Panc1 (cell line): ENCODE measurements at regions not wholly inside any gene's neighbourhood (a gene's known extent, or its start where the extent isn't known, plus 50 kb on each side); places are given as distances from the start of the nearest gene placed in this dataset.

Experiments
- ATAC-seq: fragments of 200-7000 bp; cut with Tn5 transposase; 2 replicates; pipeline ENCODE4 v1.9.1; 2020; ENCODE audit warnings: mild to moderate bottlenecking, moderate library complexity
- BruUV-seq: library from RNA; stranded (reverse); fragments of 400-500 nt; replicated peaks from 2 replicates; lab custom pipeline; 2021; lab: Mats Ljungman, UMichigan
- CTCF ChIA-PET: fragments of 300-600 bp; sonication (Branson Sonifier 250); formaldehyde crosslinking; loops from one replicate; lab custom pipeline; 2022; ENCODE audit warnings: antibody characterized with exemption; lab: Charles Lee
- POLR2A ChIA-PET: fragments of 300-600 bp; sonication (Branson Sonifier 250); formaldehyde crosslinking; loops from one replicate; lab custom pipeline; 2022; ENCODE audit warnings: antibody characterized with exemption; lab: Charles Lee
- DNase-seq: peaks from one replicate; pipeline ENCODE4 v3.0.0-alpha.2; 2010; ENCODE audit warnings: low read depth, low spot score
- H3K27ac ChIP-seq: 2 replicates; pipeline ENCODE4 v1.5.1; 2011; ENCODE audit warnings: mild to moderate bottlenecking, low read length, inconsistent platforms
- H3K27me3 ChIP-seq: fragments of 200-500 bp; sonication (Bioruptor generic); 2 replicates; pipeline ENCODE4 v1.6.0; 2014; ENCODE audit warnings: low read length, inconsistent platforms; ENCODE audit not compliant: control insufficient read depth, insufficient read depth
- H3K36me3 ChIP-seq: fragments of 200-500 bp; sonication (Bioruptor generic); 2 replicates; pipeline ENCODE4 v1.5.1; 2014; ENCODE audit warnings: inconsistent platforms, mild to moderate bottlenecking, low read length, moderate library complexity; ENCODE audit not compliant: control insufficient read depth, insufficient read depth
- H3K4me1 ChIP-seq: 2 replicates; pipeline ENCODE4 v1.5.1; 2011; ENCODE audit warnings: inconsistent platforms, mild to moderate bottlenecking, low read length, moderate library complexity; ENCODE audit not compliant: control insufficient read depth, insufficient read depth
- H3K4me3 ChIP-seq, 2 experiments: 2 replicates each; pipeline ENCODE4 v1.5.1; 2011 to 2012; ENCODE audit warnings: low read depth in 2 of 2, low read length in 2 of 2, mild to moderate bottlenecking in 2 of 2, inconsistent platforms in 1 of 2, moderate library complexity in 1 of 2
- H3K9me3 ChIP-seq: fragments of 200-500 bp; sonication (Bioruptor generic); 2 replicates; pipeline ENCODE4 v1.5.1; 2014; ENCODE audit warnings: low read depth, mild to moderate bottlenecking, inconsistent platforms, low read length, moderate library complexity; ENCODE audit not compliant: control insufficient read depth, insufficient read depth
- CTCF ChIP-seq: fragments of 450-650 bp; IDR thresholded peaks from 2 replicates; pipeline ENCODE4 v1.5.1; 2017; ENCODE audit warnings: mild to moderate bottlenecking
- POLR2AphosphoS5 ChIP-seq: IDR thresholded peaks from 2 replicates; pipeline ENCODE4 v1.6.1; 2012; ENCODE audit warnings: mild to moderate bottlenecking, low read depth, low read length, moderate library complexity
- REST ChIP-seq, 2 experiments: IDR thresholded peaks; 2 replicates each; pipeline ENCODE4 v1.6.1; 2011 to 2012; ENCODE audit warnings: low read depth in 2 of 2, control low read depth in 1 of 2, low read length in 1 of 2, mild to moderate bottlenecking in 1 of 2, moderate library complexity in 1 of 2; ENCODE audit not compliant: insufficient read depth in 1 of 2
- SIN3A ChIP-seq: IDR thresholded peaks from 2 replicates; pipeline ENCODE4 v1.6.1; 2012; ENCODE audit warnings: low read depth, mild to moderate bottlenecking, low read length, moderate library complexity, borderline replicate concordance; ENCODE audit not compliant: insufficient read depth
- TCF7L2 ChIP-seq: IDR thresholded peaks from 2 replicates; pipeline ENCODE4 v1.6.1; 2011; ENCODE audit warnings: mild to moderate bottlenecking, low read depth, low read length, inconsistent platforms
- in situ Hi-C: cut with HindIII; loops from 2 replicates; pipeline ENCODE4 v1.10.0; 2016; ENCODE audit warnings: low sequenced_read_pairs, low pct_unique_long_range_greater_than_20kb
- intact Hi-C: fragments of 100-400 bp; cut with micrococcal nuclease; formaldehyde crosslinking; loops from one replicate; pipeline ENCODE4 v1.10.0; 2022; ENCODE audit not compliant: unreplicated experiment

- intact Hi-C loops (no loop called here), in situ Hi-C loops (no loop called here)
- no peaks in the 10 kb centered on the region for H3K27me3 ChIP-seq
- BruUV-seq: no TSS peak
- no peaks in the 10 kb centered on the region for H3K4me1 ChIP-seq
- ChIA-PET POLR2A (no interaction called here), CTCF (no interaction called here)
- DNase-seq (no peak), ATAC-seq (no peak)
- no peaks in the 10 kb centered on the region for H3K9me3 ChIP-seq
- no peak overlapping the region for H3K27ac ChIP-seq
- no peak overlapping the region for H3K4me3 ChIP-seq
- H3K36me3 ChIP-seq: no peaks in the 10 kb centered on the region
- TF ChIP-seq REST (IDR thresholded peaks at IDR 0.05; ENCODE audit: insufficient read depth in 1 of 2, low read depth in 2 of 2, low read length in 1 of 2) (no peak), POLR2AphosphoS5 (no peak), SIN3A (no peak), CTCF (no peak), TCF7L2 (peak; percentile 75)
These were observed 718.5 kb downstream of the EFNB2 start for GRCh38 chr13:105816994-105817393.

GRCh38 chr13:105814902-105815250, 720.6 kb downstream of the EFNB2 start:
- Histone ChIP-seq H3K4me3 (no peak overlapping the region), H3K9me3 (no peaks in the 10 kb centered on the region), H3K4me1 (no peaks in the 10 kb centered on the region), H3K27me3 (no peaks in the 10 kb centered on the region), H3K36me3 (no peaks in the 10 kb centered on the region), H3K27ac (no peak overlapping the region)
- POLR2A ChIA-PET: no interaction called here
- DNase-seq: no peak
- no TSS peak for BruUV-seq
- ATAC-seq: no peak
- in situ Hi-C loops (no loop called here), intact Hi-C loops (no loop called here)
- no peak for TF ChIP-seq TCF7L2
- TF ChIP-seq CTCF: no peak
- TF ChIP-seq POLR2AphosphoS5: no peak
- TF ChIP-seq SIN3A: no peak
- TF ChIP-seq REST (IDR thresholded peaks at IDR 0.05; ENCODE audit: insufficient read depth in 1 of 2, low read depth in 2 of 2, low read length in 1 of 2): no peak
- CTCF ChIA-PET: no interaction called here
